IMR-90 (cell line): ENCODE measurements at regions not wholly inside any gene's neighbourhood (a gene's known extent, or its start where the extent isn't known, plus 50 kb on each side); places are given as distances from the start of the nearest gene placed in this dataset.

ENCODE experiments used
- ATAC-seq: fragments of 200-7000 bp; cut with Tn5 transposase; 2 replicates; pipeline ENCODE4 v1.9.1; 2020; ENCODE audit warnings: low read depth, mild to moderate bottlenecking, moderate library complexity
- BruUV-seq: library from RNA; stranded (reverse); fragments of 400-500 nt; replicated peaks from 2 replicates; lab custom pipeline; 2021; lab: Mats Ljungman, UMichigan
- CTCF ChIA-PET: fragments of 300-600 bp; formaldehyde crosslinking; extraction: SDS; loops from one replicate; lab custom pipeline; 2021; ENCODE audit warnings: antibody characterized with exemption; lab: Yijun Ruan, JAX
- POLR2A ChIA-PET: fragments of 300-600 bp; sonication (Branson Sonifier 250); formaldehyde crosslinking; loops from one replicate; lab custom pipeline; 2022; ENCODE audit warnings: antibody characterized with exemption; ENCODE audit not compliant: unreplicated experiment; lab: Charles Lee
- DNase-seq: peaks from one replicate; pipeline ENCODE4 v3.0.0; 2013
- H2AFZ ChIP-seq: replicated peaks from 2 replicates; pipeline ENCODE3; 2013; ENCODE audit warnings: low read length, mild to moderate bottlenecking; ENCODE audit not compliant: poor library complexity
- H2AK5ac ChIP-seq: 2 replicates; pipeline ENCODE4 v1.6.1; 2013; ENCODE audit warnings: low read depth, low read length, inconsistent platforms
- H2AK9ac ChIP-seq: replicated peaks from 2 replicates; pipeline ENCODE3; 2013; ENCODE audit warnings: mild to moderate bottlenecking, low read depth, low read length, moderate library complexity; ENCODE audit not compliant: poor library complexity
- H2BK120ac ChIP-seq: 2 replicates; pipeline ENCODE4 v1.6.1; 2013; ENCODE audit warnings: low read depth, low read length, inconsistent platforms
- H2BK15ac ChIP-seq: 3 replicates; pipeline ENCODE4 v1.6.1; 2013; ENCODE audit warnings: low read depth, low read length, inconsistent platforms
- H2BK20ac ChIP-seq: 2 replicates; pipeline ENCODE4 v1.6.1; 2013; ENCODE audit warnings: low read depth, mild to moderate bottlenecking, inconsistent platforms, low read length, moderate library complexity
- H2BK5ac ChIP-seq: 2 replicates; pipeline ENCODE4 v1.6.1; 2013; ENCODE audit warnings: mild to moderate bottlenecking, low read depth, low read length, inconsistent platforms; ENCODE audit not compliant: poor library complexity, severe bottlenecking
- H3K14ac ChIP-seq: replicated peaks from 2 replicates; pipeline ENCODE4 v1.6.1; 2013; ENCODE audit warnings: low read depth, low read length, inconsistent platforms
- H3K18ac ChIP-seq: 2 replicates; pipeline ENCODE4 v1.6.1; 2013; ENCODE audit warnings: low read depth, low read length, control low read depth
- H3K23ac ChIP-seq: 2 replicates; pipeline ENCODE4 v1.6.1; 2013; ENCODE audit warnings: low read depth, low read length, inconsistent platforms
- H3K27ac ChIP-seq: 2 replicates; pipeline ENCODE4 v1.5.1; 2013; ENCODE audit warnings: mild to moderate bottlenecking, control low read depth, low read length; ENCODE audit not compliant: insufficient read depth
- H3K27me3 ChIP-seq: 2 replicates; pipeline ENCODE4 v1.6.1; 2013; ENCODE audit warnings: low read length; ENCODE audit not compliant: control insufficient read depth, insufficient read depth
- H3K36me3 ChIP-seq: 2 replicates; pipeline ENCODE4 v1.6.1; 2013; ENCODE audit warnings: low read length, mixed read lengths; ENCODE audit not compliant: control insufficient read depth, insufficient read depth
- H3K4ac ChIP-seq: 2 replicates; pipeline ENCODE4 v1.6.1; 2013; ENCODE audit warnings: low read depth, low read length, inconsistent platforms
- H3K4me1 ChIP-seq: 2 replicates; pipeline ENCODE4 v1.6.1; 2013; ENCODE audit warnings: low read length, mixed read lengths; ENCODE audit not compliant: control insufficient read depth, insufficient read depth
- H3K4me2 ChIP-seq: 2 replicates; pipeline ENCODE4 v1.6.1; 2013; ENCODE audit warnings: low read depth, mild to moderate bottlenecking, control low read depth, low read length, moderate library complexity
- H3K4me3 ChIP-seq: 2 replicates; pipeline ENCODE4 v1.5.1; 2013; ENCODE audit warnings: low read depth, mild to moderate bottlenecking, control low read depth, low read length, moderate library complexity; ENCODE audit not compliant: insufficient read depth
- H3K56ac ChIP-seq: 2 replicates; pipeline ENCODE4 v1.6.1; 2013; ENCODE audit warnings: low read length, inconsistent platforms; ENCODE audit not compliant: insufficient read depth; ENCODE audit errors: extremely low read depth
- H3K79me1 ChIP-seq, 2 experiments: 2 replicates each; pipeline ENCODE4 v1.6.1; 2013; ENCODE audit warnings: low read length in 2 of 2, inconsistent platforms in 1 of 2, low read depth in 1 of 2
- H3K9ac ChIP-seq: 2 replicates; pipeline ENCODE4 v1.6.1; 2013; ENCODE audit warnings: low read depth, low read length, control low read depth
- H3K9me1 ChIP-seq: 2 replicates; pipeline ENCODE4 v1.6.1; 2013; ENCODE audit warnings: low read length, inconsistent platforms; ENCODE audit not compliant: insufficient read depth
- H3K9me3 ChIP-seq: 2 replicates; pipeline ENCODE4 v1.6.1; 2013; ENCODE audit warnings: low read length; ENCODE audit not compliant: control insufficient read depth, insufficient read depth
- H4K20me1 ChIP-seq: 2 replicates; pipeline ENCODE4 v1.6.1; 2013; ENCODE audit warnings: low read length, inconsistent platforms; ENCODE audit not compliant: insufficient read depth
- H4K5ac ChIP-seq: 2 replicates; pipeline ENCODE4 v1.6.1; 2013; ENCODE audit warnings: mild to moderate bottlenecking, low read depth, low read length, control low read depth
- H4K8ac ChIP-seq, 2 experiments: 2 replicates each; pipeline ENCODE4 v1.6.1; 2013; ENCODE audit warnings: low read depth in 2 of 2, low read length in 2 of 2, control low read depth in 1 of 2, inconsistent platforms in 1 of 2
- H4K91ac ChIP-seq: 2 replicates; pipeline ENCODE4 v1.6.1; 2013; ENCODE audit warnings: low read depth, low read length, inconsistent platforms; ENCODE audit not compliant: insufficient read depth
- BHLHE40 ChIP-seq: fragments of 150-350 bp; IDR thresholded peaks from 2 replicates; pipeline ENCODE4 v1.6.1; 2016; ENCODE audit warnings: mild to moderate bottlenecking, low read depth, low read length
- CEBPB ChIP-seq: IDR thresholded peaks from 2 replicates; pipeline ENCODE4 v1.6.1; 2012; ENCODE audit warnings: low read depth, low read length, improper control_type of control experiment
- CHD1 ChIP-seq: IDR thresholded peaks from 2 replicates; pipeline ENCODE4 v1.6.1; 2012; ENCODE audit warnings: low read depth, low read length, improper control_type of control experiment
- FOS ChIP-seq: fragments of 150-350 bp; IDR thresholded peaks from 2 replicates; pipeline ENCODE4 v1.6.1; 2016; ENCODE audit warnings: low read depth, low read length
- MAFK ChIP-seq: IDR thresholded peaks from 2 replicates; pipeline ENCODE4 v1.6.1; 2012; ENCODE audit warnings: low read depth, low read length, improper control_type of control experiment
- MAZ ChIP-seq: IDR thresholded peaks from 2 replicates; pipeline ENCODE4 v1.6.1; 2012; ENCODE audit warnings: low read depth, mild to moderate bottlenecking, low read length, improper control_type of control experiment, moderate library complexity, borderline replicate concordance
- MXI1 ChIP-seq: IDR thresholded peaks from 2 replicates; pipeline ENCODE4 v1.6.1; 2012; ENCODE audit warnings: low read depth, mild to moderate bottlenecking, low read length, moderate library complexity, borderline replicate concordance
- NFE2L2 ChIP-seq: fragments of 150-350 bp; IDR thresholded peaks from 2 replicates; pipeline ENCODE4 v1.6.1; 2016; ENCODE audit warnings: low read depth, mild to moderate bottlenecking, low read length
- POLR2A ChIP-seq: IDR thresholded peaks from 2 replicates; pipeline ENCODE4 v1.6.1; 2012; ENCODE audit warnings: mild to moderate bottlenecking, low read depth, low read length
- RAD21 ChIP-seq: IDR thresholded peaks from 2 replicates; pipeline ENCODE4 v1.6.1; 2012; ENCODE audit warnings: low read length, improper control_type of control experiment
- RCOR1 ChIP-seq: IDR thresholded peaks from 2 replicates; pipeline ENCODE4 v1.6.1; 2012; ENCODE audit warnings: mild to moderate bottlenecking, low read length, improper control_type of control experiment; ENCODE audit not compliant: insufficient replicate concordance
- RFX5 ChIP-seq: IDR thresholded peaks from 2 replicates; pipeline ENCODE4 v1.8.0; 2012; ENCODE audit warnings: low read depth, mild to moderate bottlenecking, low read length, moderate library complexity
- SMC3 ChIP-seq: fragments of 150-350 bp; IDR thresholded peaks from 2 replicates; pipeline ENCODE4 v1.6.1; 2016; ENCODE audit warnings: low read depth, mild to moderate bottlenecking, antibody characterized with exemption, low read length, moderate library complexity
- WGBS, 2 experiments: methylation state at CpG; one replicate each; pipeline versions ENCODE4 v1.1.5 to v1.1.7; 2013; ENCODE audit warnings: missing lambda C conversion rate in 2 of 2; ENCODE audit not compliant: insufficient read length in 1 of 2; ENCODE audit errors: extremely low coverage in 2 of 2; 5-methylcytosine and 5-hydroxymethylcytosine counted together
- dilution Hi-C: fragments of 300-500 bp; cut with HindIII; formaldehyde crosslinking; loops from one replicate; pipeline ENCODE4 v1.14.3; 2018; ENCODE audit warnings: low sequenced_read_pairs; ENCODE audit not compliant: unreplicated experiment
- in situ Hi-C: fragments of 300-500 bp; cut with MboI; formaldehyde crosslinking; loops from 3 replicates; pipeline ENCODE4 v1.14.3; 2019; ENCODE audit warnings: low sequenced_read_pairs, inconsistent platforms, mixed read lengths
- intact Hi-C: fragments of 100-400 bp; cut with micrococcal nuclease; formaldehyde crosslinking; loops from 2 replicates; pipeline ENCODE4 v1.10.0; 2022
- TF ChIP-seq, protein P1 (sequence below): fragments of 150-350 bp; IDR thresholded peaks from 2 replicates; pipeline ENCODE4 v1.6.1; 2016; ENCODE audit warnings: low read depth, mild to moderate bottlenecking, low read length, moderate library complexity, borderline replicate concordance
- TF ChIP-seq, protein P2 (sequence below): fragments of 150-350 bp; IDR thresholded peaks from 2 replicates; pipeline ENCODE4 v1.6.1; 2017; ENCODE audit warnings: mild to moderate bottlenecking, antibody characterized with exemption, low read length, low read depth
- TF ChIP-seq, protein P3 (sequence below): conservative IDR thresholded peaks from 2 replicates; pipeline ENCODE4 v1.5.1; 2012; ENCODE audit warnings: mild to moderate bottlenecking, low read depth, low read length, improper control_type of control experiment

DNA sequence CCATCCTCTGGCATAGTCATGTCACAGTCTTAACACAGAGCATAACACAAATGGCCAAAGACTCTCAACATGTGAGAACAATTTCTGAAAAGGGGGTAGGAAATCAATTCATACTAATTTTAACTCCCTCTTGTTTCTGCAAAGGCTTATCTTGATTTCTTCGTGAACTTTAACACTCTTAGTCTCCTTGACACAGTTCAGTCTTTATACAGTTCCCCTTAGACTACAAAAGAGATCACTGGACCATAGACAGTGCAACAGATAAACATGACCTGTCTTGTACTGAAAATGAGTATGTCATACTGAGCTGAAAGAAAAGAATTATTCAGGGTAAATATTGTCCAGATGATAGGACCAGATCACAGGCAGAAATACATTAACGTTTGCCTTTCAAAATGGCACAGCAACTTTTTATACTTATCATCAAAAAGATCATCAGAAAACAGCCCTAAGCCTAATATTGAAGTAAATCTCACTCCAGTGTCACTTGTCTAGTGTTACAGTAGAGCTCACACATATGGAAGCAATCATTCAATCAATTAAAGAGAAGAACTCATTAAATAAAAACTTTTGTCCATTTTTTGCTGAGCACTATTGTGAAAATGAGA, 56.4 kb upstream of the VRK2 start:
- no peak overlapping the region for H3K4me3 ChIP-seq
- in situ Hi-C loops (no loop called here), dilution Hi-C loops (no loop called here), intact Hi-C loops (no loop called here)
- H2BK120ac ChIP-seq, result no peak overlapping the region
- no peak overlapping the region for H3K56ac ChIP-seq
- no peaks in the 10 kb centered on the region for H3K36me3 ChIP-seq
- no peaks in the 10 kb centered on the region for H3K9me1 ChIP-seq
- no peak overlapping the region for H3K18ac ChIP-seq
- H3K4me1 ChIP-seq, result no peaks in the 10 kb centered on the region
- no peak overlapping the region for H2AK5ac ChIP-seq
- H3K9me3 ChIP-seq, result no peaks in the 10 kb centered on the region
- H3K4me2 ChIP-seq, result no peak overlapping the region
- BruUV-seq, result no TSS peak
- H2BK20ac ChIP-seq, result no peak overlapping the region
- H2AFZ ChIP-seq, result no peak overlapping the region
- no peak overlapping the region for H3K4ac ChIP-seq
- H4K8ac ChIP-seq, result no peak overlapping the region
- no peak overlapping the region for H3K14ac ChIP-seq
- TF ChIP-seq RFX5 (no peak), NFE2L2 (no peak), RCOR1 (no peak), MAZ (no peak), POLR2A (no peak), RAD21 (no peak), CEBPB (no peak), MAFK (no peak), SMC3 (no peak), FOS (no peak), MXI1 (no peak), BHLHE40 (no peak), CHD1 (no peak)
- TF ChIP-seq, protein P1, sequence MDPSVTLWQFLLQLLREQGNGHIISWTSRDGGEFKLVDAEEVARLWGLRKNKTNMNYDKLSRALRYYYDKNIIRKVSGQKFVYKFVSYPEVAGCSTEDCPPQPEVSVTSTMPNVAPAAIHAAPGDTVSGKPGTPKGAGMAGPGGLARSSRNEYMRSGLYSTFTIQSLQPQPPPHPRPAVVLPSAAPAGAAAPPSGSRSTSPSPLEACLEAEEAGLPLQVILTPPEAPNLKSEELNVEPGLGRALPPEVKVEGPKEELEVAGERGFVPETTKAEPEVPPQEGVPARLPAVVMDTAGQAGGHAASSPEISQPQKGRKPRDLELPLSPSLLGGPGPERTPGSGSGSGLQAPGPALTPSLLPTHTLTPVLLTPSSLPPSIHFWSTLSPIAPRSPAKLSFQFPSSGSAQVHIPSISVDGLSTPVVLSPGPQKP, result no peak
- TF ChIP-seq, protein P2, sequence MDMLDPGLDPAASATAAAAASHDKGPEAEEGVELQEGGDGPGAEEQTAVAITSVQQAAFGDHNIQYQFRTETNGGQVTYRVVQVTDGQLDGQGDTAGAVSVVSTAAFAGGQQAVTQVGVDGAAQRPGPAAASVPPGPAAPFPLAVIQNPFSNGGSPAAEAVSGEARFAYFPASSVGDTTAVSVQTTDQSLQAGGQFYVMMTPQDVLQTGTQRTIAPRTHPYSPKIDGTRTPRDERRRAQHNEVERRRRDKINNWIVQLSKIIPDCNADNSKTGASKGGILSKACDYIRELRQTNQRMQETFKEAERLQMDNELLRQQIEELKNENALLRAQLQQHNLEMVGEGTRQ, result no peak
- TF ChIP-seq, protein P3, sequence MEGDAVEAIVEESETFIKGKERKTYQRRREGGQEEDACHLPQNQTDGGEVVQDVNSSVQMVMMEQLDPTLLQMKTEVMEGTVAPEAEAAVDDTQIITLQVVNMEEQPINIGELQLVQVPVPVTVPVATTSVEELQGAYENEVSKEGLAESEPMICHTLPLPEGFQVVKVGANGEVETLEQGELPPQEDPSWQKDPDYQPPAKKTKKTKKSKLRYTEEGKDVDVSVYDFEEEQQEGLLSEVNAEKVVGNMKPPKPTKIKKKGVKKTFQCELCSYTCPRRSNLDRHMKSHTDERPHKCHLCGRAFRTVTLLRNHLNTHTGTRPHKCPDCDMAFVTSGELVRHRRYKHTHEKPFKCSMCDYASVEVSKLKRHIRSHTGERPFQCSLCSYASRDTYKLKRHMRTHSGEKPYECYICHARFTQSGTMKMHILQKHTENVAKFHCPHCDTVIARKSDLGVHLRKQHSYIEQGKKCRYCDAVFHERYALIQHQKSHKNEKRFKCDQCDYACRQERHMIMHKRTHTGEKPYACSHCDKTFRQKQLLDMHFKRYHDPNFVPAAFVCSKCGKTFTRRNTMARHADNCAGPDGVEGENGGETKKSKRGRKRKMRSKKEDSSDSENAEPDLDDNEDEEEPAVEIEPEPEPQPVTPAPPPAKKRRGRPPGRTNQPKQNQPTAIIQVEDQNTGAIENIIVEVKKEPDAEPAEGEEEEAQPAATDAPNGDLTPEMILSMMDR, result no peak
- no peak overlapping the region for H2BK15ac ChIP-seq
- H3K79me1 ChIP-seq, result no peaks in the 10 kb centered on the region
- no CpG with 5 or more reads among the region's 2 CpGs for WGBS, 2 experiments
- ATAC-seq, result no peak
- no peak overlapping the region for H3K9ac ChIP-seq
- H4K5ac ChIP-seq, result no peak overlapping the region
- CTCF ChIA-PET, result interaction anchor here (1.3 kb wide), 1 partner anchor 21 kb away, joined by 3 read pairs; no protein-coding TSS in a partner anchor
- no peak overlapping the region for H3K23ac ChIP-seq
- no peaks in the 10 kb centered on the region for H3K27me3 ChIP-seq
- no peak overlapping the region for H4K91ac ChIP-seq
- no peak overlapping the region for H3K27ac ChIP-seq
- POLR2A ChIA-PET, result no interaction called here
- H4K20me1 ChIP-seq, result no peaks in the 10 kb centered on the region
- DNase-seq, result no peak
- H2BK5ac ChIP-seq, result no peak overlapping the region
- no peak overlapping the region for H2AK9ac ChIP-seq
